IMR-90 (cell line): ENCODE measurements at regions not wholly inside any gene's neighbourhood (a gene's known extent, or its start where the extent isn't known, plus 50 kb on each side); places are given as distances from the start of the nearest gene placed in this dataset.

Experiments used
- ATAC-seq: fragments of 200-7000 bp; cut with Tn5 transposase; 2 replicates; pipeline ENCODE4 v1.9.1; 2020; ENCODE audit warnings: low read depth, mild to moderate bottlenecking, moderate library complexity
- BruUV-seq: library from RNA; stranded (reverse); fragments of 400-500 nt; replicated peaks from 2 replicates; lab custom pipeline; 2021; lab: Mats Ljungman, UMichigan
- CTCF ChIA-PET: fragments of 300-600 bp; formaldehyde crosslinking; extraction: SDS; loops from one replicate; lab custom pipeline; 2021; ENCODE audit warnings: antibody characterized with exemption; lab: Yijun Ruan, JAX
- POLR2A ChIA-PET: fragments of 300-600 bp; sonication (Branson Sonifier 250); formaldehyde crosslinking; loops from one replicate; lab custom pipeline; 2022; ENCODE audit warnings: antibody characterized with exemption; ENCODE audit not compliant: unreplicated experiment; lab: Charles Lee
- DNase-seq: peaks from one replicate; pipeline ENCODE4 v3.0.0; 2013
- H2AFZ ChIP-seq: replicated peaks from 2 replicates; pipeline ENCODE3; 2013; ENCODE audit warnings: low read length, mild to moderate bottlenecking; ENCODE audit not compliant: poor library complexity
- H2AK5ac ChIP-seq: 2 replicates; pipeline ENCODE4 v1.6.1; 2013; ENCODE audit warnings: low read depth, low read length, inconsistent platforms
- H2AK9ac ChIP-seq: replicated peaks from 2 replicates; pipeline ENCODE3; 2013; ENCODE audit warnings: mild to moderate bottlenecking, low read depth, low read length, moderate library complexity; ENCODE audit not compliant: poor library complexity
- H2BK120ac ChIP-seq: 2 replicates; pipeline ENCODE4 v1.6.1; 2013; ENCODE audit warnings: low read depth, low read length, inconsistent platforms
- H2BK15ac ChIP-seq: 3 replicates; pipeline ENCODE4 v1.6.1; 2013; ENCODE audit warnings: low read depth, low read length, inconsistent platforms
- H2BK20ac ChIP-seq: 2 replicates; pipeline ENCODE4 v1.6.1; 2013; ENCODE audit warnings: low read depth, mild to moderate bottlenecking, inconsistent platforms, low read length, moderate library complexity
- H2BK5ac ChIP-seq: 2 replicates; pipeline ENCODE4 v1.6.1; 2013; ENCODE audit warnings: mild to moderate bottlenecking, low read depth, low read length, inconsistent platforms; ENCODE audit not compliant: poor library complexity, severe bottlenecking
- H3K14ac ChIP-seq: replicated peaks from 2 replicates; pipeline ENCODE4 v1.6.1; 2013; ENCODE audit warnings: low read depth, low read length, inconsistent platforms
- H3K18ac ChIP-seq: 2 replicates; pipeline ENCODE4 v1.6.1; 2013; ENCODE audit warnings: low read depth, low read length, control low read depth
- H3K23ac ChIP-seq: 2 replicates; pipeline ENCODE4 v1.6.1; 2013; ENCODE audit warnings: low read depth, low read length, inconsistent platforms
- H3K27ac ChIP-seq: 2 replicates; pipeline ENCODE4 v1.5.1; 2013; ENCODE audit warnings: mild to moderate bottlenecking, control low read depth, low read length; ENCODE audit not compliant: insufficient read depth
- H3K27me3 ChIP-seq: 2 replicates; pipeline ENCODE4 v1.6.1; 2013; ENCODE audit warnings: low read length; ENCODE audit not compliant: control insufficient read depth, insufficient read depth
- H3K36me3 ChIP-seq: 2 replicates; pipeline ENCODE4 v1.6.1; 2013; ENCODE audit warnings: low read length, mixed read lengths; ENCODE audit not compliant: control insufficient read depth, insufficient read depth
- H3K4ac ChIP-seq: 2 replicates; pipeline ENCODE4 v1.6.1; 2013; ENCODE audit warnings: low read depth, low read length, inconsistent platforms
- H3K4me1 ChIP-seq: 2 replicates; pipeline ENCODE4 v1.6.1; 2013; ENCODE audit warnings: low read length, mixed read lengths; ENCODE audit not compliant: control insufficient read depth, insufficient read depth
- H3K4me2 ChIP-seq: 2 replicates; pipeline ENCODE4 v1.6.1; 2013; ENCODE audit warnings: low read depth, mild to moderate bottlenecking, control low read depth, low read length, moderate library complexity
- H3K4me3 ChIP-seq: 2 replicates; pipeline ENCODE4 v1.5.1; 2013; ENCODE audit warnings: low read depth, mild to moderate bottlenecking, control low read depth, low read length, moderate library complexity; ENCODE audit not compliant: insufficient read depth
- H3K56ac ChIP-seq: 2 replicates; pipeline ENCODE4 v1.6.1; 2013; ENCODE audit warnings: low read length, inconsistent platforms; ENCODE audit not compliant: insufficient read depth; ENCODE audit errors: extremely low read depth
- H3K79me1 ChIP-seq, 2 experiments: 2 replicates each; pipeline ENCODE4 v1.6.1; 2013; ENCODE audit warnings: low read length in 2 of 2, inconsistent platforms in 1 of 2, low read depth in 1 of 2
- H3K9ac ChIP-seq: 2 replicates; pipeline ENCODE4 v1.6.1; 2013; ENCODE audit warnings: low read depth, low read length, control low read depth
- H3K9me1 ChIP-seq: 2 replicates; pipeline ENCODE4 v1.6.1; 2013; ENCODE audit warnings: low read length, inconsistent platforms; ENCODE audit not compliant: insufficient read depth
- H3K9me3 ChIP-seq: 2 replicates; pipeline ENCODE4 v1.6.1; 2013; ENCODE audit warnings: low read length; ENCODE audit not compliant: control insufficient read depth, insufficient read depth
- H4K20me1 ChIP-seq: 2 replicates; pipeline ENCODE4 v1.6.1; 2013; ENCODE audit warnings: low read length, inconsistent platforms; ENCODE audit not compliant: insufficient read depth
- H4K5ac ChIP-seq: 2 replicates; pipeline ENCODE4 v1.6.1; 2013; ENCODE audit warnings: mild to moderate bottlenecking, low read depth, low read length, control low read depth
- H4K8ac ChIP-seq, 2 experiments: 2 replicates each; pipeline ENCODE4 v1.6.1; 2013; ENCODE audit warnings: low read depth in 2 of 2, low read length in 2 of 2, control low read depth in 1 of 2, inconsistent platforms in 1 of 2
- H4K91ac ChIP-seq: 2 replicates; pipeline ENCODE4 v1.6.1; 2013; ENCODE audit warnings: low read depth, low read length, inconsistent platforms; ENCODE audit not compliant: insufficient read depth
- CHD1 ChIP-seq: IDR thresholded peaks from 2 replicates; pipeline ENCODE4 v1.6.1; 2012; ENCODE audit warnings: low read depth, low read length, improper control_type of control experiment
- FOS ChIP-seq: fragments of 150-350 bp; IDR thresholded peaks from 2 replicates; pipeline ENCODE4 v1.6.1; 2016; ENCODE audit warnings: low read depth, low read length
- POLR2A ChIP-seq: IDR thresholded peaks from 2 replicates; pipeline ENCODE4 v1.6.1; 2012; ENCODE audit warnings: mild to moderate bottlenecking, low read depth, low read length
- RCOR1 ChIP-seq: IDR thresholded peaks from 2 replicates; pipeline ENCODE4 v1.6.1; 2012; ENCODE audit warnings: mild to moderate bottlenecking, low read length, improper control_type of control experiment; ENCODE audit not compliant: insufficient replicate concordance
- WGBS, 2 experiments: methylation state at CpG; one replicate each; pipeline versions ENCODE4 v1.1.5 to v1.1.7; 2013; ENCODE audit warnings: missing lambda C conversion rate in 2 of 2; ENCODE audit not compliant: insufficient read length in 1 of 2; ENCODE audit errors: extremely low coverage in 2 of 2; 5-methylcytosine and 5-hydroxymethylcytosine counted together
- dilution Hi-C: fragments of 300-500 bp; cut with HindIII; formaldehyde crosslinking; loops from one replicate; pipeline ENCODE4 v1.14.3; 2018; ENCODE audit warnings: low sequenced_read_pairs; ENCODE audit not compliant: unreplicated experiment
- in situ Hi-C: fragments of 300-500 bp; cut with MboI; formaldehyde crosslinking; loops from 3 replicates; pipeline ENCODE4 v1.14.3; 2019; ENCODE audit warnings: low sequenced_read_pairs, inconsistent platforms, mixed read lengths
- intact Hi-C: fragments of 100-400 bp; cut with micrococcal nuclease; formaldehyde crosslinking; loops from 2 replicates; pipeline ENCODE4 v1.10.0; 2022

- no peak overlapping the region for H3K18ac ChIP-seq
- H4K5ac ChIP-seq, result no peak overlapping the region
- no peak overlapping the region for H2AK5ac ChIP-seq
- no peak overlapping the region for H3K4me3 ChIP-seq
- H3K36me3 ChIP-seq, result no peaks in the 10 kb centered on the region
- H4K91ac ChIP-seq, result no peak overlapping the region
- H4K8ac ChIP-seq, result no peak overlapping the region
- H2BK20ac ChIP-seq, result no peak overlapping the region
- H3K23ac ChIP-seq, result no peak overlapping the region
- H3K56ac ChIP-seq, result no peak overlapping the region
- H3K9ac ChIP-seq, result no peak overlapping the region
- no peak overlapping the region for H2AK9ac ChIP-seq
- DNase-seq, result no peak
- TF ChIP-seq CHD1 (no peak), FOS (no peak), POLR2A (no peak), RCOR1 (no peak)
- WGBS, 2 experiments, result no CpG with 5 or more reads among the region's 5 CpGs
- no peak overlapping the region for H2AFZ ChIP-seq
- H4K20me1 ChIP-seq, result no peaks in the 10 kb centered on the region
- dilution Hi-C loops, result no loop called here
- peaks cover 10% of the 10 kb centered on the region for H3K9me3 ChIP-seq
- no TSS peak for BruUV-seq
- H3K14ac ChIP-seq, result no peak overlapping the region
- CTCF ChIA-PET, result no interaction called here
- H3K4me2 ChIP-seq, result no peak overlapping the region
- no peak overlapping the region for H2BK15ac ChIP-seq
- intact Hi-C loops, result no loop called here
- H3K4ac ChIP-seq, result no peak overlapping the region
- POLR2A ChIA-PET, result no interaction called here
- H3K27ac ChIP-seq, result no peak overlapping the region
- no peaks in the 10 kb centered on the region for H3K4me1 ChIP-seq
- H2BK120ac ChIP-seq, result no peak overlapping the region
- no peaks in the 10 kb centered on the region for H3K9me1 ChIP-seq
- peaks cover 63% of the 10 kb centered on the region for H3K27me3 ChIP-seq
- no peaks in the 10 kb centered on the region for H3K79me1 ChIP-seq
- ATAC-seq, result no peak
- in situ Hi-C loops, result no loop called here
- no peak overlapping the region for H2BK5ac ChIP-seq
Measured at GRCh38 chr21:36567216-36567885, 87.4 kb upstream of the CLDN14 start.
